ENCODE measurements at regions not wholly inside any gene's neighbourhood (a gene's known extent, or its start where the extent isn't known, plus 50 kb on each side); places are given as distances from the start of the nearest gene placed in this dataset.
A peak's percentile ranks its signal among the peaks of the same experiment; 100 is the strongest.
"Not testable (repeated sequence)": the region's sequence is repeated elsewhere in the genome, so short reads cannot be mapped to it uniquely, and the experiment has no call there.

- Mint-ChIP-seq H3K27ac (no peak overlapping the region), H3K4me1 (no peaks in the 10 kb centered on the region), H3K4me3 (no peak overlapping the region), H3K36me3 (peaks cover 23% of the 10 kb centered on the region), H3K27me3 (ENCODE audit: low read depth) (no peaks in the 10 kb centered on the region), H3K9me3 (peaks cover 13% of the 10 kb centered on the region)
- DNase-seq (ENCODE audit: low spot score in 2 of 2, unreplicated experiment in 2 of 2) = no peak
- TF ChIP-seq CTCF (IDR thresholded peaks at IDR 0.05; ENCODE audit: unreplicated experiment) = no peak
Measured at GRCh38 chr13:22871231-22871630, 309.5 kb upstream of the SGCG start.

GRCh38 chr13:22874839-22875238 is 305.9 kb upstream of the SGCG start:
- no peak overlapping the region for H3K27ac Mint-ChIP-seq
- peaks cover 25% of the 10 kb centered on the region for H3K36me3 Mint-ChIP-seq
- no peak for TF ChIP-seq CTCF (IDR thresholded peaks at IDR 0.05; ENCODE audit: unreplicated experiment)
- no peak for DNase-seq (ENCODE audit: low spot score in 2 of 2, unreplicated experiment in 2 of 2)
- peaks cover 13% of the 10 kb centered on the region for H3K9me3 Mint-ChIP-seq
- no peak overlapping the region for H3K4me3 Mint-ChIP-seq
- no peaks in the 10 kb centered on the region for H3K27me3 Mint-ChIP-seq (ENCODE audit: low read depth)
- no peaks in the 10 kb centered on the region for H3K4me1 Mint-ChIP-seq

- Mint-ChIP-seq H3K27ac (no peak overlapping the region), H3K9me3 (peaks cover 7% of the 10 kb centered on the region), H3K27me3 (ENCODE audit: low read depth) (no peaks in the 10 kb centered on the region), H3K36me3 (peaks cover 16% of the 10 kb centered on the region), H3K4me3 (no peak overlapping the region), H3K4me1 (peaks cover 13% of the 10 kb centered on the region)
- no peak for TF ChIP-seq CTCF (IDR thresholded peaks at IDR 0.05; ENCODE audit: unreplicated experiment)
- no peak for DNase-seq (ENCODE audit: low spot score in 2 of 2, unreplicated experiment in 2 of 2)
Measured at GRCh38 chr13:22877421-22877820, 303.4 kb upstream of the SGCG start.

GRCh38 chr13:22880741-22881720 is 299.7 kb upstream of the SGCG start:
- no peaks in the 10 kb centered on the region for H3K9me3 Mint-ChIP-seq
- H3K4me3 Mint-ChIP-seq = no peak overlapping the region

GRCh38 chr13:22881721-22882608 is 298.8 kb upstream of the SGCG start:
- H3K27ac Mint-ChIP-seq = peak overlapping the region; percentile 86
- not testable (repeated sequence) for H3K9me3 Mint-ChIP-seq; H3K4me3 Mint-ChIP-seq; H3K27me3 Mint-ChIP-seq (ENCODE audit: low read depth); DNase-seq (ENCODE audit: low spot score in 2 of 2, unreplicated experiment in 2 of 2); H3K36me3 Mint-ChIP-seq
- H3K4me1 Mint-ChIP-seq = peaks cover 28% of the 10 kb centered on the region

More at GRCh38 chr13:22880741-22881720, 299.7 kb upstream of the SGCG start:
- H3K36me3 Mint-ChIP-seq = peaks cover 2% of the 10 kb centered on the region
- H3K27me3 Mint-ChIP-seq (ENCODE audit: low read depth) = no peaks in the 10 kb centered on the region
- peak overlapping the region; percentile 86 for H3K27ac Mint-ChIP-seq
- TF ChIP-seq CTCF (IDR thresholded peaks at IDR 0.05; ENCODE audit: unreplicated experiment) = no peak
- no peak for DNase-seq (ENCODE audit: low spot score in 2 of 2, unreplicated experiment in 2 of 2)
- H3K4me1 Mint-ChIP-seq = peaks cover 28% of the 10 kb centered on the region

All from mesothelial cell of epicardium (in vitro differentiated cells).